C4-2B (cell line): ENCODE measurements at regions not wholly inside any gene's neighbourhood (a gene's known extent, or its start where the extent isn't known, plus 50 kb on each side); places are given as distances from the start of the nearest gene placed in this dataset.

Experiments used
- CTCF ChIP-seq: fragments of 450-650 bp; conservative IDR thresholded peaks from 2 replicates; pipeline ENCODE4 v1.5.1; 2017; ENCODE audit warnings: mild to moderate bottlenecking
- ZFX ChIP-seq: fragments of 450-650 bp; IDR thresholded peaks from 2 replicates; pipeline ENCODE4 v1.6.1; 2017

- TF ChIP-seq ZFX (no peak), CTCF (no peak)
Observed at GRCh38 chr20:21901470-21902275, 196.2 kb downstream of the PAX1 start.
